Gastrocnemius medialis (tissue), 4 donors: ENCODE measurements at regions not wholly inside any gene's neighbourhood (a gene's known extent, or its start where the extent isn't known, plus 50 kb on each side); places are given as distances from the start of the nearest gene placed in this dataset.
"Not testable (repeated sequence)": the region's sequence is repeated elsewhere in the genome, so short reads cannot be mapped to it uniquely, and the experiment has no call there.

ENCODE experiments used
- POLR2A ChIP-seq, 2 donors: fragments of 450-650 bp; IDR thresholded peaks; one replicate each; pipeline ENCODE4 v1.6.1; 2017; ENCODE audit warnings: antibody characterized with exemption in 2 of 2, mild to moderate bottlenecking in 2 of 2, moderate library complexity in 2 of 2
- TF ChIP-seq, protein P1 (sequence below), 5 experiments: fragments of 450-650 bp in 3 of 5; fragments of 200-600 bp in 2 of 5; sonication (generic) in 2 of 5; IDR thresholded peaks in 4 of 5; conservative IDR thresholded peaks in 1 of 5; 1 replicate in 4 of 5; 2 replicates in 1 of 5; pipeline ENCODE4 v1.5.1; 2016 to 2019; ENCODE audit warnings: antibody characterized with exemption in 5 of 5, mild to moderate bottlenecking in 3 of 5, moderate library complexity in 3 of 5

DNA sequence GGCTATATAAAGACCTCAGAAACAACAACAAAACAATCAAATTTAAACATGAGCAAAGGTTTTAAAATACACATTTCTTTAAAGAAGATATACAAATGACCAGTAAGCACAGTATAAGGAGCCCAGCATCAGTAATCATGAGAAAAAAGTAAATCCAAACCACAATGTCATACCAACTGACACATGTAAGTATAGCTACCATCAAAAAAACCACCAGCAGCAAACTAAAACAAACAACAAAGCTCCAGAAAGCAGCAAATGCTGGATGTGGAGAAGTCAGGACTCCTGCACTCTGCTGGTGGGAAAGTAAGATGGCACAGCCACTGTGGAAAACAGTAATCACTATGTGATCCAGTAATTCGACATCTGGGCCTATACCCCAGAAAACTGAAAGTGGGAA is 368.5 kb downstream of the CDY2B start:
- not testable (repeated sequence) for TF ChIP-seq POLR2A (IDR thresholded peaks at IDR 0.05)
- TF ChIP-seq, protein P1, sequence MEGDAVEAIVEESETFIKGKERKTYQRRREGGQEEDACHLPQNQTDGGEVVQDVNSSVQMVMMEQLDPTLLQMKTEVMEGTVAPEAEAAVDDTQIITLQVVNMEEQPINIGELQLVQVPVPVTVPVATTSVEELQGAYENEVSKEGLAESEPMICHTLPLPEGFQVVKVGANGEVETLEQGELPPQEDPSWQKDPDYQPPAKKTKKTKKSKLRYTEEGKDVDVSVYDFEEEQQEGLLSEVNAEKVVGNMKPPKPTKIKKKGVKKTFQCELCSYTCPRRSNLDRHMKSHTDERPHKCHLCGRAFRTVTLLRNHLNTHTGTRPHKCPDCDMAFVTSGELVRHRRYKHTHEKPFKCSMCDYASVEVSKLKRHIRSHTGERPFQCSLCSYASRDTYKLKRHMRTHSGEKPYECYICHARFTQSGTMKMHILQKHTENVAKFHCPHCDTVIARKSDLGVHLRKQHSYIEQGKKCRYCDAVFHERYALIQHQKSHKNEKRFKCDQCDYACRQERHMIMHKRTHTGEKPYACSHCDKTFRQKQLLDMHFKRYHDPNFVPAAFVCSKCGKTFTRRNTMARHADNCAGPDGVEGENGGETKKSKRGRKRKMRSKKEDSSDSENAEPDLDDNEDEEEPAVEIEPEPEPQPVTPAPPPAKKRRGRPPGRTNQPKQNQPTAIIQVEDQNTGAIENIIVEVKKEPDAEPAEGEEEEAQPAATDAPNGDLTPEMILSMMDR (IDR thresholded peaks at IDR 0.05 in 4 of 5, conservative IDR thresholded peaks at IDR 0.05 in 1 of 5) = not testable (repeated sequence)
